CD8-positive, alpha-beta memory T cell (primary cell): ENCODE measurements at regions not wholly inside any gene's neighbourhood (a gene's known extent, or its start where the extent isn't known, plus 50 kb on each side); places are given as distances from the start of the nearest gene placed in this dataset.

Experiments used
- CTCF ChIA-PET: fragments of 350-600 bp; sonication (Branson Sonifier 250); formaldehyde crosslinking; loops from one replicate; lab custom pipeline; 2021; ENCODE audit warnings: antibody characterized with exemption; lab: Charles Lee
- POLR2A ChIA-PET: fragments of 350-600 bp; sonication (Branson Sonifier 250); formaldehyde crosslinking; loops from one replicate; lab custom pipeline; 2021; ENCODE audit warnings: antibody characterized with exemption; lab: Charles Lee
- DNase-seq, 5 donors: peaks; one replicate each; pipeline versions ENCODE4 v3.0.0 to v3.0.0-alpha.2; 2020 to 2022; ENCODE audit warnings: mixed read lengths in 1 of 5
- H3K27ac ChIP-seq: one replicate; pipeline ENCODE4 v1.7.0; 2013; ENCODE audit warnings: low read depth, mild to moderate bottlenecking, low read length, moderate library complexity
- H3K27me3 ChIP-seq: 2 replicates; pipeline ENCODE4 v1.7.0; 2013; ENCODE audit warnings: low read length, mild to moderate bottlenecking; ENCODE audit not compliant: insufficient read depth, poor library complexity, severe bottlenecking
- H3K36me3 ChIP-seq: 2 replicates; pipeline ENCODE4 v1.7.0; 2013; ENCODE audit warnings: mild to moderate bottlenecking, low read length, moderate library complexity; ENCODE audit not compliant: insufficient read depth
- H3K4me1 ChIP-seq: 2 replicates; pipeline ENCODE4 v1.7.0; 2013; ENCODE audit warnings: mild to moderate bottlenecking, low read length, moderate library complexity; ENCODE audit not compliant: insufficient read depth
- H3K4me3 ChIP-seq: 2 replicates; pipeline ENCODE4 v1.7.0; 2013; ENCODE audit warnings: mild to moderate bottlenecking, low read length
- H3K9me3 ChIP-seq: 2 replicates; pipeline ENCODE4 v1.7.0; 2013; ENCODE audit warnings: mild to moderate bottlenecking, low read length
- H3K27ac Mint-ChIP-seq, 8 donors: one replicate each; pipeline ENCODE4 v1.8.0; 2020 to 2021; ENCODE audit warnings: mixed read lengths in 8 of 8, mild to moderate bottlenecking in 6 of 8, inconsistent platforms in 3 of 8, moderate library complexity in 3 of 8
- H3K27me3 Mint-ChIP-seq, 2 donors: one replicate each; pipeline ENCODE4 v1.8.0; 2020 to 2021; ENCODE audit warnings: mixed read lengths in 2 of 2, mild to moderate bottlenecking in 1 of 2, moderate library complexity in 1 of 2
- H3K36me3 Mint-ChIP-seq, 3 donors: one replicate each; pipeline ENCODE4 v1.8.0; 2020 to 2021; ENCODE audit warnings: mixed read lengths in 3 of 3, inconsistent platforms in 1 of 3, mild to moderate bottlenecking in 1 of 3
- H3K4me1 Mint-ChIP-seq, 3 donors: one replicate each; pipeline ENCODE4 v1.8.0; 2020 to 2021; ENCODE audit warnings: mixed read lengths in 3 of 3, inconsistent platforms in 1 of 3, mild to moderate bottlenecking in 1 of 3
- H3K4me3 Mint-ChIP-seq, 7 donors: one replicate each; pipeline ENCODE4 v1.8.0; 2020 to 2021; ENCODE audit warnings: mixed read lengths in 7 of 7, mild to moderate bottlenecking in 6 of 7, moderate library complexity in 4 of 7, inconsistent platforms in 2 of 7
- H3K9me3 Mint-ChIP-seq, 5 donors: one replicate each; pipeline ENCODE4 v1.8.0; 2020 to 2022; ENCODE audit warnings: mixed read lengths in 5 of 5, mild to moderate bottlenecking in 3 of 5, moderate library complexity in 2 of 5, inconsistent platforms in 1 of 5

GRCh38 chr5:1946122-1946677, 63.5 kb upstream of the IRX4 start:
- ChIA-PET CTCF (no interaction called here), POLR2A (no interaction called here)
- no peak overlapping the region for H3K4me3 ChIP-seq
- Mint-ChIP-seq H3K4me3 (no peak overlapping the region), H3K36me3 (no peaks in the 10 kb centered on the region), H3K27me3 (peaks cover 8 to 20% of the 10 kb centered on the region in 2 donors), H3K4me1 (no peaks in the 10 kb centered on the region), H3K27ac (no peak overlapping the region), H3K9me3 (no peaks in the 10 kb centered on the region)
- no peaks in the 10 kb centered on the region for H3K36me3 ChIP-seq
- no peaks in the 10 kb centered on the region for H3K4me1 ChIP-seq
- no peak overlapping the region for H3K27ac ChIP-seq
- no peaks in the 10 kb centered on the region for H3K9me3 ChIP-seq
- peaks cover 3% of the 10 kb centered on the region for H3K27me3 ChIP-seq
- no peak for DNase-seq

GRCh38 chr5:1945606-1946005, 62.9 kb upstream of the IRX4 start:
- POLR2A ChIA-PET, result no interaction called here
- H3K27me3 Mint-ChIP-seq, result peaks cover 7 to 20% of the 10 kb centered on the region in 2 donors
- H3K27ac Mint-ChIP-seq, result no peak overlapping the region
- H3K27ac ChIP-seq, result no peak overlapping the region
- H3K36me3 Mint-ChIP-seq, result no peaks in the 10 kb centered on the region
- H3K27me3 ChIP-seq, result peaks cover 3% of the 10 kb centered on the region
- no peaks in the 10 kb centered on the region for H3K9me3 Mint-ChIP-seq
- no peak overlapping the region for H3K4me3 Mint-ChIP-seq
- H3K4me3 ChIP-seq, result no peak overlapping the region
- no peaks in the 10 kb centered on the region for H3K9me3 ChIP-seq
- DNase-seq, result no peak
- CTCF ChIA-PET, result no interaction called here
- no peaks in the 10 kb centered on the region for H3K36me3 ChIP-seq
- H3K4me1 Mint-ChIP-seq, result no peaks in the 10 kb centered on the region
- no peaks in the 10 kb centered on the region for H3K4me1 ChIP-seq

- no peaks in the 10 kb centered on the region for H3K4me1 Mint-ChIP-seq
- Histone ChIP-seq H3K4me3 (no peak overlapping the region), H3K27me3 (peaks cover 3% of the 10 kb centered on the region), H3K36me3 (no peaks in the 10 kb centered on the region), H3K27ac (no peak overlapping the region), H3K9me3 (no peaks in the 10 kb centered on the region), H3K4me1 (no peaks in the 10 kb centered on the region)
- H3K27me3 Mint-ChIP-seq, result peaks cover 6 to 20% of the 10 kb centered on the region in 2 donors
- no peak for DNase-seq
- no peak overlapping the region for H3K27ac Mint-ChIP-seq
- H3K36me3 Mint-ChIP-seq, result no peaks in the 10 kb centered on the region
- no peak overlapping the region for H3K4me3 Mint-ChIP-seq
- ChIA-PET POLR2A (no interaction called here), CTCF (no interaction called here)
- no peaks in the 10 kb centered on the region for H3K9me3 Mint-ChIP-seq
Measured at GRCh38 chr5:1944408-1944807, 61.7 kb upstream of the IRX4 start.

- H3K36me3 ChIP-seq, result no peaks in the 10 kb centered on the region
Measured at GRCh38 chr5:1943481-1943880, 60.8 kb upstream of the IRX4 start.

GRCh38 chr5:1942630-1943029, 59.9 kb upstream of the IRX4 start:
- H3K27ac Mint-ChIP-seq, result no peak overlapping the region
- H3K4me3 Mint-ChIP-seq, result no peak overlapping the region
- no peaks in the 10 kb centered on the region for H3K9me3 ChIP-seq
- no peak overlapping the region for H3K27ac ChIP-seq
- no peaks in the 10 kb centered on the region for H3K9me3 Mint-ChIP-seq
- H3K27me3 ChIP-seq, result peaks cover 3% of the 10 kb centered on the region
- H3K4me3 ChIP-seq, result no peak overlapping the region
- no peaks in the 10 kb centered on the region for H3K4me1 ChIP-seq
- POLR2A ChIA-PET, result no interaction called here
- no peaks in the 10 kb centered on the region for H3K36me3 ChIP-seq
- H3K4me1 Mint-ChIP-seq, result no peaks in the 10 kb centered on the region
- CTCF ChIA-PET, result no interaction called here
- no peak for DNase-seq
- H3K27me3 Mint-ChIP-seq, result peaks cover 6 to 18% of the 10 kb centered on the region in 2 donors
- no peaks in the 10 kb centered on the region for H3K36me3 Mint-ChIP-seq

More at GRCh38 chr5:1943481-1943880, 60.8 kb upstream of the IRX4 start:
- Histone ChIP-seq H3K9me3 (no peaks in the 10 kb centered on the region), H3K27me3 (peaks cover 3% of the 10 kb centered on the region), H3K27ac (no peak overlapping the region), H3K4me1 (no peaks in the 10 kb centered on the region), H3K4me3 (no peak overlapping the region)
- ChIA-PET CTCF (no interaction called here), POLR2A (no interaction called here)
- DNase-seq, result no peak
- Mint-ChIP-seq H3K4me1 (no peaks in the 10 kb centered on the region), H3K27ac (peak overlapping the region in 1 of 8 donors; percentile 32), H3K9me3 (no peaks in the 10 kb centered on the region), H3K4me3 (no peak overlapping the region), H3K36me3 (no peaks in the 10 kb centered on the region), H3K27me3 (peaks cover 6 to 18% of the 10 kb centered on the region in 2 donors)

GRCh38 chr5:1942158-1942557, 59.4 kb upstream of the IRX4 start:
- H3K27ac Mint-ChIP-seq, result no peak overlapping the region
- Histone ChIP-seq H3K4me3 (no peak overlapping the region), H3K9me3 (no peaks in the 10 kb centered on the region), H3K36me3 (no peaks in the 10 kb centered on the region), H3K27me3 (peaks cover 3% of the 10 kb centered on the region), H3K27ac (no peak overlapping the region), H3K4me1 (no peaks in the 10 kb centered on the region)
- no peak for DNase-seq
- ChIA-PET CTCF (no interaction called here), POLR2A (no interaction called here)
- H3K27me3 Mint-ChIP-seq, result peaks cover 6 to 20% of the 10 kb centered on the region in 2 donors
- no peaks in the 10 kb centered on the region for H3K4me1 Mint-ChIP-seq
- H3K4me3 Mint-ChIP-seq, result no peak overlapping the region
- H3K9me3 Mint-ChIP-seq, result no peaks in the 10 kb centered on the region
- no peaks in the 10 kb centered on the region for H3K36me3 Mint-ChIP-seq

- DNase-seq, result no peak
- Mint-ChIP-seq H3K4me3 (no peak overlapping the region), H3K9me3 (no peaks in the 10 kb centered on the region), H3K27me3 (peaks cover 11 to 28% of the 10 kb centered on the region in 2 donors), H3K36me3 (no peaks in the 10 kb centered on the region), H3K4me1 (no peaks in the 10 kb centered on the region), H3K27ac (no peak overlapping the region)
- Histone ChIP-seq H3K4me3 (no peak overlapping the region), H3K9me3 (no peaks in the 10 kb centered on the region), H3K36me3 (no peaks in the 10 kb centered on the region), H3K27ac (no peak overlapping the region), H3K4me1 (no peaks in the 10 kb centered on the region), H3K27me3 (no peaks in the 10 kb centered on the region)
- CTCF ChIA-PET, result no interaction called here
- POLR2A ChIA-PET, result no interaction called here
Measured at GRCh38 chr5:1939256-1939655, 56.5 kb upstream of the IRX4 start.

GRCh38 chr5:1938310-1939000, 55.7 kb upstream of the IRX4 start:
- DNase-seq, result no peak
- Mint-ChIP-seq H3K27ac (no peak overlapping the region), H3K36me3 (no peaks in the 10 kb centered on the region), H3K9me3 (no peaks in the 10 kb centered on the region), H3K4me3 (no peak overlapping the region), H3K4me1 (no peaks in the 10 kb centered on the region), H3K27me3 (peaks cover 13 to 30% of the 10 kb centered on the region in 2 donors)
- Histone ChIP-seq H3K4me1 (no peaks in the 10 kb centered on the region), H3K27me3 (no peaks in the 10 kb centered on the region), H3K9me3 (no peaks in the 10 kb centered on the region), H3K36me3 (no peaks in the 10 kb centered on the region), H3K27ac (no peak overlapping the region), H3K4me3 (no peak overlapping the region)
- ChIA-PET CTCF (no interaction called here), POLR2A (no interaction called here)
